Esophagus squamous epithelium (tissue), 4 donors: ENCODE measurements at regions not wholly inside any gene's neighbourhood (a gene's known extent, or its start where the extent isn't known, plus 50 kb on each side); places are given as distances from the start of the nearest gene placed in this dataset.

ENCODE experiments used
- POLR2A ChIP-seq, 4 donors: fragments of 450-650 bp; IDR thresholded peaks; one replicate each; pipeline ENCODE4 v1.6.1; 2017; ENCODE audit warnings: antibody characterized with exemption in 4 of 4, mild to moderate bottlenecking in 4 of 4, moderate library complexity in 3 of 4
- TF ChIP-seq, protein P1 (sequence below), 6 experiments: fragments of 450-650 bp in 4 of 6; fragments of 200-600 bp in 2 of 6; sonication (generic) in 2 of 6; IDR thresholded peaks; one replicate each; pipeline ENCODE4 v1.5.1; 2016 to 2019; ENCODE audit warnings: antibody characterized with exemption in 6 of 6, mild to moderate bottlenecking in 4 of 6, moderate library complexity in 4 of 6

DNA sequence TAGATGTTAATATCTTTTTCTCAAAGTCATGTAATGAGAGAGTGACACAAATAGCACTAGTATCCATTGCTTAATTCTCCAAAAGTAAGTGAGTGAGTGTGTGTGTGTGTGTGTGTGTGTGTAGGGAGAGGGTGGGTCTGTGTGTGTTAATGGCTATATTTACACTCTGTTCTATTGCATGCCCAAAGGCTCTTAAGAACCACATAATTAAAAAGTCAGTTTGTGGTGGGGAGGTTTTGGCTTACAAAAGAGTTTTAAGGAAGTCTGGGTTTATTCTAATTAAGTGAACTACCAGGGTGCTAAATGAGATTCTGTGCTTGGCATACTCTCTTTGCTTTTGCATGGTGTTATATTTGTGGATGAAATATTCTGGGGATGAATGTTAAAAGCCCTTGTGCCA lies 1897.6 kb upstream of the FLRT2 start:
- TF ChIP-seq, protein P1, sequence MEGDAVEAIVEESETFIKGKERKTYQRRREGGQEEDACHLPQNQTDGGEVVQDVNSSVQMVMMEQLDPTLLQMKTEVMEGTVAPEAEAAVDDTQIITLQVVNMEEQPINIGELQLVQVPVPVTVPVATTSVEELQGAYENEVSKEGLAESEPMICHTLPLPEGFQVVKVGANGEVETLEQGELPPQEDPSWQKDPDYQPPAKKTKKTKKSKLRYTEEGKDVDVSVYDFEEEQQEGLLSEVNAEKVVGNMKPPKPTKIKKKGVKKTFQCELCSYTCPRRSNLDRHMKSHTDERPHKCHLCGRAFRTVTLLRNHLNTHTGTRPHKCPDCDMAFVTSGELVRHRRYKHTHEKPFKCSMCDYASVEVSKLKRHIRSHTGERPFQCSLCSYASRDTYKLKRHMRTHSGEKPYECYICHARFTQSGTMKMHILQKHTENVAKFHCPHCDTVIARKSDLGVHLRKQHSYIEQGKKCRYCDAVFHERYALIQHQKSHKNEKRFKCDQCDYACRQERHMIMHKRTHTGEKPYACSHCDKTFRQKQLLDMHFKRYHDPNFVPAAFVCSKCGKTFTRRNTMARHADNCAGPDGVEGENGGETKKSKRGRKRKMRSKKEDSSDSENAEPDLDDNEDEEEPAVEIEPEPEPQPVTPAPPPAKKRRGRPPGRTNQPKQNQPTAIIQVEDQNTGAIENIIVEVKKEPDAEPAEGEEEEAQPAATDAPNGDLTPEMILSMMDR (IDR thresholded peaks at IDR 0.05): no peak
- TF ChIP-seq POLR2A (IDR thresholded peaks at IDR 0.05): no peak
